K562 (cell line): ENCODE measurements at regions not wholly inside any gene's neighbourhood (a gene's known extent, or its start where the extent isn't known, plus 50 kb on each side); places are given as distances from the start of the nearest gene placed in this dataset.

Source experiments
- CTCF ChIP-seq, 3 experiments: IDR thresholded peaks in 2 of 3; conservative IDR thresholded peaks in 1 of 3; 2 replicates each; pipeline ENCODE4 v1.5.1; 2011 to 2012; ENCODE audit warnings: low read length in 3 of 3, mild to moderate bottlenecking in 3 of 3, control low read depth in 2 of 3, improper control_type of control experiment in 1 of 3, inconsistent platforms in 1 of 3, low read depth in 1 of 3, mixed read lengths in 1 of 3, moderate library complexity in 1 of 3; ENCODE audit not compliant: insufficient read depth in 2 of 3
- YY1 ChIP-seq, 3 experiments: IDR thresholded peaks; 2 replicates each; pipeline ENCODE4 v1.6.1; 2011; ENCODE audit warnings: low read length in 2 of 3, mild to moderate bottlenecking in 2 of 3, moderate library complexity in 2 of 3, borderline replicate concordance in 1 of 3, control low read depth in 1 of 3, low read depth in 1 of 3; ENCODE audit not compliant: insufficient read depth in 3 of 3, insufficient replicate concordance in 2 of 3, control insufficient read depth in 1 of 3, insufficient read length in 1 of 3; ENCODE audit errors: extremely low read depth in 1 of 3
- ZSCAN29 ChIP-seq: fragments of 450-650 bp; IDR thresholded peaks from 2 replicates; pipeline ENCODE4 v1.6.1; 2017

DNA sequence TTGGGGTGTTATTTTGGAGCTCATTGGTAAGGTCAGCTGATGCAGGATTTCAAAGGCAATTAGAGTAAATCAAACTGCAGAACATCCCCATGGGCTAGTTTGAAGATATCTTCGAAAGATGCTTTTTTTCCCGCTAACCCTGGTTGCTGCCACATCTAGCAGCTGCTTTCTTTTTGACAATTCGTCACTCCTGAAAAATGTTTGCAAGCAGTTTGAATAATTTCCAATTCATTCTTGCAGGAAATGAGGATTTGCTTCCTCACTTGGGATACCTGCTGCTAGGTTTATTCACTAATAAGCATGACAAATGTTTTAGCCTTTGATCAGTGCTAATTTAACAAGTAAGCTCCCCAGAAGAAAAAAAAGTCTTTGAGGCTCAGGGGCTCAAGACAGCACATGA lies 649.6 kb upstream of the RORB start:
- TF ChIP-seq YY1 (IDR thresholded peaks at IDR 0.05; ENCODE audit: borderline replicate concordance in 1 of 3, control insufficient read depth in 1 of 3, extremely low read depth in 1 of 3, insufficient read depth in 3 of 3, insufficient read length in 1 of 3, insufficient replicate concordance in 2 of 3, low read depth in 1 of 3, low read length in 2 of 3) (no peak), CTCF (IDR thresholded peaks at IDR 0.05 in 2 of 3, conservative IDR thresholded peaks at IDR 0.05 in 1 of 3; ENCODE audit: insufficient read depth in 2 of 3, low read depth in 1 of 3, low read length in 3 of 3) (no peak), ZSCAN29 (no peak)
